Stimulated activated naive CD8-positive, alpha-beta T cell treated with anti-CD3 and anti-CD28 coated beads, Interleukin-15, amount 100 ng/mL, for 72 hours (primary cell): ENCODE measurements at regions not wholly inside any gene's neighbourhood (a gene's known extent, or its start where the extent isn't known, plus 50 kb on each side); places are given as distances from the start of the nearest gene placed in this dataset.

ENCODE experiments used
- ATAC-seq: fragments of 150-1000 bp; cut with Tn5 transposase; 2 replicates; pipeline ENCODE4 v1.10.0; 2021; ENCODE audit warnings: mild to moderate bottlenecking, moderate library complexity
- DNase-seq, 2 donors: peaks; one replicate each; pipeline ENCODE4 v3.0.0; 2021 to 2022
- H3K27ac Mint-ChIP-seq, 2 donors: one replicate each; pipeline ENCODE4 v1.8.0; 2022; ENCODE audit warnings: mild to moderate bottlenecking in 2 of 2, mixed read lengths in 2 of 2, moderate library complexity in 2 of 2
- H3K27me3 Mint-ChIP-seq: one replicate; pipeline ENCODE4 v1.8.0; 2022; ENCODE audit warnings: mixed read lengths
- H3K4me1 Mint-ChIP-seq: one replicate; pipeline ENCODE4 v1.8.0; 2022; ENCODE audit warnings: mild to moderate bottlenecking, mixed read lengths
- H3K4me3 Mint-ChIP-seq, 2 donors: one replicate each; pipeline ENCODE4 v1.8.0; 2022; ENCODE audit warnings: mild to moderate bottlenecking in 2 of 2, mixed read lengths in 2 of 2, moderate library complexity in 1 of 2
- H3K9me3 Mint-ChIP-seq, 2 donors: one replicate each; pipeline ENCODE4 v1.8.0; 2022; ENCODE audit warnings: mixed read lengths in 2 of 2

- DNase-seq (no peak), ATAC-seq (no peak)
- H3K9me3 Mint-ChIP-seq = peaks cover 17 to 19% of the 10 kb centered on the region in 2 donors
- no peaks in the 10 kb centered on the region for H3K4me1 Mint-ChIP-seq
- no peaks in the 10 kb centered on the region for H3K27me3 Mint-ChIP-seq
- H3K4me3 Mint-ChIP-seq = no peak overlapping the region
- H3K27ac Mint-ChIP-seq = no peak overlapping the region
Measured at GRCh38 chr4:156623376-156623775, 348.2 kb downstream of the PDGFC start.

DNA sequence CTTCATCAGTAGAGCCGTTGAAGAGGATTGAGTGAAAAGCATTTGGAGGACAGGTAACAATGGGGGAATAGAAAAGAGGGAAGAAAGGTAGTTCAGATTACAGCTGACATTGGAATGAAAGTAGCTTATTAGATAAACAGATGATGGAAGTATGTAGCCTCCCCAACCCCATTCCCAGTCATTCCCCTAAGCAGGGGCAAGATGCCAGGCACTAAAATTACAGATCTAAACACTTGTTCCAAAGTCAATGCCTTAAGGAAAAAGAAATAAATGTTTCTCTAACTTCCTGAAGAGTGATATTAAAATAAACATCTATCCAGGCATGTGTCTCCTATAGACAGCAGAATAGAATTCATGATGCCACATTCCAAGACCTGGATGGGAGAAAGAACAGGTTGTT lies 350.8 kb downstream of the PDGFC start:
- ATAC-seq (no peak), DNase-seq (no peak)
- no peak overlapping the region for H3K27ac Mint-ChIP-seq
- H3K4me1 Mint-ChIP-seq = no peaks in the 10 kb centered on the region
- H3K9me3 Mint-ChIP-seq = peaks cover 10 to 12% of the 10 kb centered on the region in 2 donors
- H3K27me3 Mint-ChIP-seq = no peaks in the 10 kb centered on the region
- H3K4me3 Mint-ChIP-seq = no peak overlapping the region

- Mint-ChIP-seq H3K27ac (no peak overlapping the region), H3K27me3 (no peaks in the 10 kb centered on the region), H3K4me1 (no peaks in the 10 kb centered on the region), H3K4me3 (no peak overlapping the region), H3K9me3 (peaks cover 5% of the 10 kb centered on the region in 2 donors)
- ATAC-seq (no peak), DNase-seq (no peak)
Measured at GRCh38 chr4:156619154-156619934, 352.3 kb downstream of the PDGFC start.

DNA sequence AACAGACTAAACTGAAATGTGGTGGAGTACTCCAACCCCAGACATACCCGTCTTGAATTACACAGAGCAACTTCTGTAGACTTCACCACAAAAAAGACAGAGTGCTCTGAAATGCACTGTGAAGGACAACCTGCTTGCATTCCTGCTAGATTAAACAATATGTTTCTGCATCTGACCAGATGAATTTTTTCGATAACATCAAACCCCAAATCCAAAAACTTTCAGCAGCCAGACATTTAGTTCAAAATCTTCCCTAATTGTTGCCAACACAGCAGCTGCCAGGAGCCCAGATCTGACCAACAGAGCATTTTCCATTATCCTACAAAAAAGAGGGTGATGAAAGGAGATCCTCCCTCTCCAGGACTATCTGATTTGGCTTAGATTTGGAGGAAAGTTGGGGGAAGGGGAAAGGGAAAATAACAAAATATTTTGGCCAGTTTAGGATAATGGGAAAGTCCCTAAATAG lies 356.5 kb downstream of the PDGFC start:
- Mint-ChIP-seq H3K27me3 (no peaks in the 10 kb centered on the region), H3K27ac (no peak overlapping the region), H3K4me1 (no peaks in the 10 kb centered on the region), H3K9me3 (peaks cover 4 to 5% of the 10 kb centered on the region in 2 donors), H3K4me3 (no peak overlapping the region)
- no peak for DNase-seq
- no peak for ATAC-seq

DNA sequence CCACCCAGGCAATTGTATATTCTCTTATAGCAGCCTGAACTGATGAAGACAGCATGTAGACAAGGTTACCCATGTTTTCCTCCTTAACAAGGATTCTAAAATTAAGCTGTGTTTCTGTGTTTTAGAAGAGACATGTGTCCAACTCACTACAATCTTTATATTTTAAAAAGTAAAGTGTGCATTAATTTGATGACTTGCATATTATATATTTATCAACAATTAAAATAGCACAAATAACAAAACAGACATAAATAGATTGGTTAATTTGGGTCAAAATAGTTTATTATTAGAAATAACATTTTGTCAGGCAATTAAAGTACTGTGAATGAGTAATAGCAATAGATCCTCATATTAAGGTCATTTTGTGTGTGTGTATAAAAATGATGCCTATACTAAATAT lies 357.1 kb downstream of the PDGFC start:
- peaks cover 4 to 5% of the 10 kb centered on the region in 2 donors for H3K9me3 Mint-ChIP-seq
- no peaks in the 10 kb centered on the region for H3K27me3 Mint-ChIP-seq
- no peak for DNase-seq
- no peak overlapping the region for H3K27ac Mint-ChIP-seq
- H3K4me1 Mint-ChIP-seq = no peaks in the 10 kb centered on the region
- no peak for ATAC-seq
- no peak overlapping the region for H3K4me3 Mint-ChIP-seq

- Mint-ChIP-seq H3K9me3 (peaks cover 4 to 5% of the 10 kb centered on the region in 2 donors), H3K4me1 (no peaks in the 10 kb centered on the region), H3K27ac (no peak overlapping the region), H3K27me3 (no peaks in the 10 kb centered on the region), H3K4me3 (no peak overlapping the region)
- ATAC-seq (no peak), DNase-seq (no peak)
Measured at GRCh38 chr4:156609421-156609820, 362.2 kb downstream of the PDGFC start.

- H3K4me1 Mint-ChIP-seq = no peaks in the 10 kb centered on the region
- no peak overlapping the region for H3K27ac Mint-ChIP-seq
- no peaks in the 10 kb centered on the region for H3K27me3 Mint-ChIP-seq
- DNase-seq (no peak), ATAC-seq (no peak)
- no peak overlapping the region for H3K4me3 Mint-ChIP-seq
- peaks cover 4 to 5% of the 10 kb centered on the region in 2 donors for H3K9me3 Mint-ChIP-seq
Measured at GRCh38 chr4:156608651-156609050, 362.9 kb downstream of the PDGFC start.

DNA sequence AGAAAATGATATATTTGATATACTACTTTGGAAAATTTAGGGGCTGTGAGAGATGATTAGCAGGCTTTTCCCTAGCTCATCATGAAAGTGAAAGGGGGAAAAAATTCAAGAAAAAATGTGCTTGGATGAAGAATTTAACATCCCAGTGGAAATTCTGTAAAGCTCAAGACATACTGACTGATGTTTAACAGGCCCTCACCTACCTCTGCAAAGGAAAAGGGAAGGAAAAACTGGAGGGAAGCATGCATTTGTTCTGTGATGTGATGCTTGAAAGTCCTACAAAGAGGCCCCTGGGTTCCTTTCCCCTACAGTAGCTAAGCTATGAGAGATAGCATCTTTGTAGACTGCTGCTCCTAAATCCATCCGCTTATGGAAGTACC lies 364.1 kb downstream of the PDGFC start:
- Mint-ChIP-seq H3K9me3 (peaks cover 6 to 15% of the 10 kb centered on the region in 2 donors), H3K27ac (no peak overlapping the region), H3K4me1 (no peaks in the 10 kb centered on the region), H3K27me3 (no peaks in the 10 kb centered on the region), H3K4me3 (no peak overlapping the region)
- ATAC-seq (no peak), DNase-seq (no peak)

DNA sequence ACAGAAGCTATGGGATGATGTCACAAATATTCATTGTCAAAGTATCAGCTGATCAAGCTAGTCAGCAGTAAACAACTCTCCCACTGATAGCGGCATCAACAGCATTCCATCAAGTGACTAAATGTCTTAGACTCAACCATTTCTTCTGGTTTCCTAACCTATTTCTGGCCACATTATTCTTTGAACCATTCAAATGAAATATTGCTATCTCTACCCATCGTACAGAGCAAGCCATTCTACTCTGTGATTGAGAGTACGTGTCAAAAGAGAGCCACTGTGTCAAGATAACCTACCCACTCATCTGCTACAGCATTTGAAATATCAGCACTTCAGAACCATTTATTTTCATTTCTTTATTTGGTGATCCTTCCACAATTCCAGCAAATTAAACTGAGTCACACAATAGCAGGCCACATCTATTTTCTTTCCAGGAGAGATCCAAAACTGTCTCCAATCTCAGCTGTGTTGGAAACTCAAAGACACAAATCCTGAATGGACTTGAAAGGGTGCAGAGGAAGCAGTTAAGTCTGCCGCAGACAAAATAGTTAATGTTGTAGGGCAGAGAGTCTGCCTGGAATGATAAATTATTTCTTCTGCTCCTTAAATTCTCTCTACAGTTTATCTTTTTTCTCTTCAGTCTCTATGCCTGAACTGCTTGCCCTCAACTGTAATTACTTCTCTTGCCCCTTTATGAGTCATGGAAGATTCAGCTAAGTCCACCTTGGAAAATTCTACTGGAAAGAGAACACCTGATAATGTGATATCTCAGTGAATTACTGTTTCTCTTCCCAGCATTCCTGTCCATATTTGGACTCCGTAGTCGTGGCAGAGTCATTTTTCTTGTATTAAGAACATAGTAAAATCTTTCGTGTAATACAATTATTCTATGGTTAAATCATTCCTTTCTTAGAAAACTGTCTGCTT lies 364.8 kb downstream of the PDGFC start:
- H3K9me3 Mint-ChIP-seq = peaks cover 4 to 20% of the 10 kb centered on the region in 2 donors
- DNase-seq = no peak
- H3K27ac Mint-ChIP-seq = no peak overlapping the region
- H3K4me3 Mint-ChIP-seq = no peak overlapping the region
- no peak for ATAC-seq
- H3K27me3 Mint-ChIP-seq = no peaks in the 10 kb centered on the region
- no peaks in the 10 kb centered on the region for H3K4me1 Mint-ChIP-seq

- Mint-ChIP-seq H3K27me3 (no peaks in the 10 kb centered on the region), H3K4me3 (no peak overlapping the region), H3K9me3 (peaks cover 7 to 29% of the 10 kb centered on the region in 2 donors), H3K27ac (no peak overlapping the region), H3K4me1 (no peaks in the 10 kb centered on the region)
- DNase-seq (no peak), ATAC-seq (no peak)
Measured at GRCh38 chr4:156598138-156598681, 373.4 kb downstream of the PDGFC start.

DNA sequence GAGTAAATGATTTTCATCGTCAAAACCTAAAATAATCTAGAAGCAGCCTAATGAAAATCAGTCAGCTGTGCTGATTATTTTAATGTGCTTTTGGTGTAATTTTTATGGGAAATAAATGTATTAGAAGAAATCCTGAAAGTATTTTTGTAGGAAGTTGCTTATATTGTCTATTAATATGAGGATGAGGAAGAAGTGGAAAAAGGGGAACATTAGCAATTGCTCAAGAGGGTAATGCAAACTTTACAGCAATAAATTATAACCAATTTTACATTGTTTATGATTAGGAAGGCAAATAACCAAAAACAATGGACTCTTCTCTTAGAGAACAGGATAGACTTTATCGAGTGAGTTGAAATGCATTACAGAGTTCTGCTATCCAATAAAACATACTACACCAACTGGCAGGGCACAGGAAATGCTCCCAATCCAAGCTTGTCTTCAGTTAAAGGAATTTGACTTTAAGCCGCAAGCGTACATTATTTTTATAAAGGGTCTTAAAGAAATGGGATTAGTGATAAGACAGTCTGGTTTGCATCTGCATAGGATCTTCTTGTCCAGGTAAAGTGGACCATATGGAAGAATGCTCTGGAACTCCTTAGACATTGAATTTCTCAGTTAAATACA lies 374.8 kb downstream of the PDGFC start:
- no peak for ATAC-seq
- no peaks in the 10 kb centered on the region for H3K4me1 Mint-ChIP-seq
- peaks cover 4 to 15% of the 10 kb centered on the region in 2 donors for H3K9me3 Mint-ChIP-seq
- no peak overlapping the region for H3K27ac Mint-ChIP-seq
- no peak overlapping the region for H3K4me3 Mint-ChIP-seq
- no peak for DNase-seq
- H3K27me3 Mint-ChIP-seq = no peaks in the 10 kb centered on the region

DNA sequence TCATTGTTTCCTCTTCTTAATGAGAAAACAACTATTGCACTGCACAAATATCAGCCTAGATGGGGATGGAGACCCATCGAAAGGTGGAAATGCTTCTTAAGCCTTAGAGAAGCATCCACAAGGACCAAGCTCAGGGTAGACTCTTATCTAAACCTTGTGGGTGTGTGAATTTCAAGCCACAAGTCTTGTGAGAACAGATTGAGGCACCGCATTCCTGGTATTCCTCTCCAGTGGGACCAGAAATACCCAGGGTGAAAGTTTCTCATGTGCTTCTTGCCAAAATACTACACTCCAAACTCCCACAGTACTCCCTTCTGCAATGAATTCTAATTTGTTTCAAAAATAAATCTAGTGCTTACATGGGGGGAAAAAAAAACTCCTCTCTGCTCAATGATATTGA lies 375.6 kb downstream of the PDGFC start:
- Mint-ChIP-seq H3K4me1 (no peaks in the 10 kb centered on the region), H3K27ac (no peak overlapping the region), H3K27me3 (no peaks in the 10 kb centered on the region), H3K9me3 (peaks cover 4 to 7% of the 10 kb centered on the region in 2 donors), H3K4me3 (no peak overlapping the region)
- no peak for ATAC-seq
- no peak for DNase-seq

GRCh38 chr4:156595041-156595440 lies 376.6 kb downstream of the PDGFC start:
- H3K9me3 Mint-ChIP-seq = no peaks in the 10 kb centered on the region
- no peaks in the 10 kb centered on the region for H3K4me1 Mint-ChIP-seq
- DNase-seq (no peak), ATAC-seq (no peak)
- H3K27me3 Mint-ChIP-seq = no peaks in the 10 kb centered on the region
- no peak overlapping the region for H3K4me3 Mint-ChIP-seq
- H3K27ac Mint-ChIP-seq = no peak overlapping the region

DNA sequence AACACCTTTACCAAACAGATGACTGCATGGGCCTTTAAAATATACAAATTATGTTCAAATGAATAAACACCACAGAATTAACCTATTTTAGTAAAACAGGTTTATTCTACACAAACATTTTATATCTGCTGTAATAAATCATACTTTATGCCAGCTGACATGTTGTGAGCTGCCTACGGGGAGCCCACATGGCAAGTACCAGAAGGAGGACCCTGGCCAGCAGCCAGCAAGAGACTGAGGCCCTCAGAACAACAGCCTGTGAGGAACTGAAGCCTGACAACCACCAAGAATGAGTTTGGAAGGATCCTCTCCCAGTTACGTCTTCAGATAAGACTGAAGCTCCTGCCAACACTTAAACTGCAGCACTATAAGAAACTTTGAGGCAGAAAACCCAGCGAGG lies 377.0 kb downstream of the PDGFC start:
- no peak for ATAC-seq
- Mint-ChIP-seq H3K9me3 (no peaks in the 10 kb centered on the region), H3K27ac (no peak overlapping the region), H3K4me1 (no peaks in the 10 kb centered on the region), H3K4me3 (no peak overlapping the region), H3K27me3 (no peaks in the 10 kb centered on the region)
- DNase-seq = no peak

DNA sequence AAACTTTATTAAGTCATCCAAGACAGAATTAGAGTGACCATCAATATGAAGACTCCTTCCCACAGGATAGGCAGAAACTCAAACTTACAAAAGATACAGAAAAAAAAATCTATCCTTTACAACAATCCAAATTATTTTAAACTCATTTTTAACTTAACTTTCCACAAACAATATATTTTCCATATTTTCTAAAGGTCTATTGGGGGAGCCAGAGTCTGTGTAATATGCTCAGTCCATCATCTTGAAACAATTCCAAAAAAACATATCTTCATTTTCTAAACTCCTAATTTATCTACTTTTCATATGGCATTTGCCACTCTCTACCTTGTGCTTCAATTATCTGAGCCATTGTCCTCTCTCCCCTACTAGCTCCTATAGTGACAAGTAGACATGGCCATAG lies 378.1 kb downstream of the PDGFC start:
- no peaks in the 10 kb centered on the region for H3K9me3 Mint-ChIP-seq
- H3K27me3 Mint-ChIP-seq = no peaks in the 10 kb centered on the region
- no peak for DNase-seq
- H3K4me3 Mint-ChIP-seq = no peak overlapping the region
- no peaks in the 10 kb centered on the region for H3K4me1 Mint-ChIP-seq
- H3K27ac Mint-ChIP-seq = no peak overlapping the region
- no peak for ATAC-seq
